ENCODE measurements at regions not wholly inside any gene's neighbourhood (a gene's known extent, or its start where the extent isn't known, plus 50 kb on each side); places are given as distances from the start of the nearest gene placed in this dataset.
"Not testable (repeated sequence)": the region's sequence is repeated elsewhere in the genome, so short reads cannot be mapped to it uniquely, and the experiment has no call there.

GRCh38 chr3:187536185-187536584, 134.0 kb downstream of the SST start:
- DNase-seq = no peak

DNA sequence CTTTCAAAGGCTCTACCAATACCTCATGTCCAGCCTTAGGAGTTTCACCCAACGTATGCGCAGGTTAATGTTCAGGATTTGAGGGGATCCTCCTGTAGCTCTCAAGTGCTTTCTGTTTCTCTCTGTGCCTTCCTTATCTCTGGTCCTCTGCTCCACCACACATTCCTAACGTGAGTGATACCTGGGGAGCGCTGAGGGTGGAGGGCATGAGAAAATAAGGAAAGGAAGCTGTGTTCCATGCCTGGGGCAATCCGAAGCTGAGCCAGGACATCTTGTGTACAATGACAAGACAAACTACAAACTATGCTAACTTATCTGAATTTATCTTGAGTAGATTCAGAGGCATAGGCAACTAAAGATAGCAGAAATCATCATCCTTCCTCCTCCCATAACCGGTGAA, 136.4 kb downstream of the SST start:
- no peak for DNase-seq

DNA sequence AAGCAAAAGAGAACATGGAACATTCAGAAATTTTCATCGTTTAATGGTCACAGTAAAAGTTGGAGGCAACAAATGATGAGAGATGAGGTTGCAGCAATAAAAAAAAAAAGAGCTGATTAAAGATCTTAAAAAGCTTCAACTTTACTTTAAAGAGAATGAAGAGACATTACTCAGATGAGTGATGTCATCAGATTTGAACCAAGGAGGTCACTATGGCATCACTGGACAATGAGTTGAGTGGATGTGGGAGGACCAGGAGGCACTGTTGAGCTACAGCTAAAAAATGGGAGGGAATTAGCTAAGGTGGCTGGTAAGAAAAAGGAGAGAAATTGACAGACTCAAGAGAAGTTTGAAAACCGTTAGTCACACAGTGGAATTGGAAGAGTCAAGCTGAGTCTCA, 138.4 kb downstream of the SST start:
- DNase-seq = no peak

GRCh38 chr3:187522890-187523289, 147.3 kb downstream of the SST start:
- no peak for DNase-seq

- DNase-seq = no peak
Measured at GRCh38 chr3:187522293-187522692, 147.9 kb downstream of the SST start.

- DNase-seq = no peak
Measured at GRCh38 chr3:187521546-187521945, 148.6 kb downstream of the SST start.

DNA sequence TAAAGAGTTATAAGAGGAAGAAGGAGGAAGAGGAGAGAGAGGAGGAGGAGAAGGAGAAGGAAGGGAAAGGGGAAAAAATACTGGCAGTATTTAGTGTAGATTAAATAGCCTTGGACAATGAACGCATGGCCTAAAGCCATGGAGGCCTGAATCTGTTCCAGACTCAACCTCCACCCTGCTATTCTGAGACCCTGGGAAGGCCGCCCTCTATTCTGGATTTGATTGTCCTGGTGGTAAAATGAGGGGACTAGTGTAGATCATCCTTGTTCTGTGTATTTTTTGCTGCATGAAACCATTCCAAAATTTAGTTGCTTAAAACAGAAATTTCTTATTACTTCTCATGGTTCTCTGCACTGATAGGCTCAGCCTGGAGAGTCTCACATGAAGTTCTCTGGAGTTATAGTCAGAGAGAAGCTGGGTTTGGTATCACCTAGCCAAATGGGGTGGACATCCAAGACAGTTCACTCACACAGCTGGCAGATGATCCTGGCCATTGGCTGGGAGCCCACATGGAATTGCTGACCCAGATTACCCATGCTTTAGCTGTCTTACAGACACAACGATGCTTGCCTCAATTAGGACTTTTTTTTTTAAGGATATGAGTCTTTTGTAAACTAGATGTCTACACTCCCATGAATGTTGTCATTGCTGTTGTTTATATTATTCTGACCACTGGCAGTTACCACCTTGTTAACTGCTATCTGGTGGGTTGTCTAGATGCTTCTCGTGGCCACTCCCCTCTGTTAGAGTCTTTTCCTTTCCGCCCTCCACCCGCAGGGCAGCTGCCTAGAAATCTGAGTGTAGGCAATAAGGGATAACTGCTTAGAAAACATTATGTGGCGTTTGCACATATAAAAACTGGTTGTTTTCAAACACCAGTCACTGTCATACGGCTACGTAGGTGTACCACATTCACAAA, 149.9 kb downstream of the SST start:
- DNase-seq = no peak

- DNase-seq = no peak
Measured at GRCh38 chr3:187519428-187519890, 150.7 kb downstream of the SST start.

DNA sequence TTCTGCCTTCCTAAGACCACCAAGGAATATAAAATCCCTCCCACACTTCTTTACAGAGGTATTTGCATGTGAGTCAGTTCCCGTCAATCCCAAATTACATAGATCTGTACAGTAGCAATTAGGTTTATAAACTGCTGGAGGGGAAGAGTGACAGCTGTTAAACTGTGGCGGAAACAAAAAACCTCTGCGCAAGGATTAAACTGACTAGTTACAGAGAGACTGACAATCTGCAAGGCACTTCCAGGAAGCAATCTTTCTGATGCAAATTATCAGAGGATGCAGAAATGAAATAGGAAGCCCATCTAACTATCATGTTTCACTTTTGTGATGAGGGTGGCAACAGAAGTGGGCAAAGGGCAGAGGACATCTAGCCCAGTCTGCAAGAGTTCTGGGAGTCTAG, 150.4 kb downstream of the RTP4 start:
- no peak for DNase-seq

DNA sequence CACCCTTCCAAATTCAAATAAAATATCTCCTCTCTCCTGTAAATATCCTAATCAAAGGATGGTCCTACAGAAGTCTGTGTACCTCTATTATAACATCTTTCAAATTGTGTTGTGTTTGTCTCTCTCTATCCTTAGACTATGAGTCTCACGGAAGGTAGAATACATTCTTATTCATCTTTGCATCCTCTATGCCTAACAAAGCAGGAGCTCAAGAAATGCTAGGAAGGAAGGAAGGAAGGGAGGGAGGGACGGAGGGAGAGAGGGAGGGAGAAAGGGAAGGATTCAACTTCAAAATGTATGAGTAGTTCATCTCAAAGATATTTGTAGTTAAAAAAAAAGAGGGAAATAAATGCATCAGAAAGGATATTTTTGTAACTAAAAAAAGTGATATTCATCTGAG, 150.0 kb downstream of the RTP4 start:
- DNase-seq = no peak

- no peak for DNase-seq
Measured at GRCh38 chr3:187516446-187517185, 148.4 kb downstream of the RTP4 start.

- DNase-seq = no peak
Measured at GRCh38 chr3:187507905-187508304, 139.7 kb downstream of the RTP4 start.

DNA sequence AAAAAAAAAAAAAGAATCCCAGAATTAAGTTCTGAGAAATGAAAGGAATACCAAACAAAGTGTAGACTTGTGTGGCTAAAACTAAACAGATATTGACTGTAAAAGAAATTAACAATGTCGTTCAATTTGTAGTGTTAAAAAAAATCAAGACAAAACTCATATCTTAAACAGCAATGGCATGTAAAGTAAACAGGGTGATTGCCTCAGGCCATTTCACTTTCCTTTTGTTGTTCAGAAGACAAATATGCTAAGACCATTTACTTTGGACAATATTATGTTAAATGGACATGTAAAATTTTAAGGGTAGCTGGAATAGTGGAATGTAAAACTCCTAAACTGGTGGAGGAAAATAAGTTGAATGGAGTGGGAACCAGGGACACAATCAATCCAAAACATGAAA, 139.1 kb downstream of the RTP4 start:
- no peak for DNase-seq

DNA sequence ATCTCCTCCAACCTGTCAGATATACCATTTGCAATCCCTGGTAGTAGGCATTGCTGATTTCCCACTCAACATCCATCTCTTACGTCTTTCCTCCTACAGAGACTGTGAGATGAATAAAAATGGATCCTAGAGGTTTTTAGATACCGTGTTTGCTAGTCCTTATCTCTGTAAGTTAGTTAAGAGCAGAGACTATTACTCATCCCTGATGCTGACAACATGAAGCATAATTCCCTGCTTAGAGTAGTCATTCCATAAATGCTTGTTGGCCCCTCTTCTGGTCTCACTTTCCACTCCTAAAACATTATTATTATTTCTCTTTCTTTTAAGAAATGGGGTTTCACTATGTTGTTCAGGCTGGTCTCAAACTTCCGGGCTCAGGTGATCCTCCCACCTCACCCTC, 136.2 kb downstream of the RTP4 start:
- DNase-seq = no peak

DNA sequence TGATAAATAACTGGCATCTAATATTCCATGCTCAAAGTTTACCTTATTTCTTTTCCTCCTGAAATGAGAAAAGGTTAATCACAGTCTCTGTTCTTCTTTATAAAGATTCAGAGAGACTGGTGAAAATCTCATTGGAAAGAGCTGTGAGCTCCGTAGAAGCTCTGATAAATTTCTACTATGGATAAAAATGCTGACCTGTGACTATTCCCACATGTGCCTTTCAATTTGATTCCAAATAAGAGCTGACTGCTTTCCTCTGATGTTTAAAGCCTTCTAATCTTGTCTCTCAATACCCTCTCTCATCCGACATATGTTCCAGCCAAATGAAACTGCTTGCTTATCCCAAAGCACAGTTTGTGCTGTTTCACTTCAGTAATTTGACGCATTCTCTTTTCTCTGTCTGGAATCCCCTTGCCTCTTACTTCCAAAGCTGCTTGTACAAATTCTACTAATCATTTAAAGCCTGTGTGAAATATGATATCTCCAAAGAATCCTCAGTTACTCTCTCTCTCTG, 130.1 kb downstream of the RTP4 start:
- no peak for DNase-seq

DNA sequence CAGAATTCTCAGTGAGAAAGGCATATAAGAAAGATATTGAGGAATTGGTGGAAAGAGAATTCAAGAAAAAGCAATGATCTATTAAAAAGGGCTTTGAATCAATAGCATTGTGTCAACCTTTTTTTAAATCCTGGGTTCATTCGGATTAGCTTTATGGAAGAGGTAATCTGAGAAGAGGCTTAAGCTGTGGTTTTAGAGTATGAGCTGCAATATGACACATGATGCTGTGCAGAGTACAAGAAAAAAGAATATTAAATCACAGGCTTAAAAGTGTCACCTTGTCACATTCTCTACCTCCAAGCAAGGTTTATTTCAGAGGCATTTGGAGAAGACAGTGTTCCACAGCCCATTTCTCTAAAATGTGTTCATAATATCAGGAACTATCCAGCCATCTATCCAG, 128.9 kb downstream of the RTP4 start:
- no peak for DNase-seq

GRCh38 chr3:187494056-187494455, 125.9 kb downstream of the RTP4 start:
- not testable (repeated sequence) for DNase-seq

- no peak for DNase-seq
Measured at GRCh38 chr3:187491371-187491770, 123.2 kb downstream of the RTP4 start.

GRCh38 chr3:187490366-187490765, 122.2 kb downstream of the RTP4 start:
- no peak for DNase-seq

DNA sequence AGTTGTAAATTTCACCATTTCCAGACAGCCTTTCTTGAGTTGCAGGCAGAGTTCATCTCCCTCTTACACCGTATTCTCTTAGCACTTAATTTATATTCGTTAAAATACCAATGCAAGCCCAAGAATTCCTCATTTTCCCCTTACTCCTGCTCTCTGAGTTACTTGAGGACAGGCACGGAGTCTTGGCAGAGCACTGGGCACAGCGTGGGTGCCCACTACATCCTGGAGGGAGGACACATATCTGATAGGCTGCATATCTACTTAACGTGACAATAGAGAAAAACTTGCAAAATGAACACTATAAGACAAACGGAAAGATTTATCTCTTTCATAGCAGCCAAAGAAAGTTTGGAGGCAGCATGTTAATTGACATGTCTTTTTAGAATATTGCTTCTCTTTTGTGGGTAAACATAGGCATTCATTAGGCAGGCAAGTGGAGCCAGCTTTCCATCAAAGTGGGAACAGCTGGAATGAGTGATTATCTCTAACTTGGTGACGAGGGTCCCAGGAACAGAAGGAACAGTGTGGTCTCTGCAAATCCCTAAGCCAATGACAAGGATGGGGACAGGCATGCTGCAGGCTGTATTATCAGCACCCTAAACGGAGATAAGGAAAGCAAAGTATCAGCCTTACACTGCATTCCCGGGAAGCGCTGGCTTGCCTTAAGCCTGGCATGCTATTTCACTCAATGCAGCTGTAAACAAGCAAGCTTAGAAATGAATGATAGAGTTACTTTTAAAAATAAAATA, 116.5 kb downstream of the RTP4 start:
- no peak for DNase-seq

DNA sequence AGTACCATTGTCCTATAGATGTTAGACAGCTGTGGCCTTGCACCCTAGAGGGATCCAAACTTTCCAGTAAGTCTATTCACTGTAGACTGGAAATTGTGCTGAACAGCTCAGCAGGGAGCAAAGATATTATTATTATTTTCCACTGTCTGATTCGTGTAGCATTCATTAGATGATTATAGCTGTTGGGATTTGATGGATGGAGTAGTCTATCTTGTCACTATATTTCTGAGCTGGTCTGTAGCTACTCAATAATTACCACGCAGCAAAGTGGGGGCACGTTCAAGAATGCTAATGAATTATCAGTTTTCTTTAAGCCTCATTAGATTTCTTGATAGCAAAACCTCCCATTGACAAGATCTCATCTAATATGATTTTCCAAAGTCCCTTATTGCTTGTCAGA, 113.2 kb downstream of the RTP4 start:
- DNase-seq = no peak

DNA sequence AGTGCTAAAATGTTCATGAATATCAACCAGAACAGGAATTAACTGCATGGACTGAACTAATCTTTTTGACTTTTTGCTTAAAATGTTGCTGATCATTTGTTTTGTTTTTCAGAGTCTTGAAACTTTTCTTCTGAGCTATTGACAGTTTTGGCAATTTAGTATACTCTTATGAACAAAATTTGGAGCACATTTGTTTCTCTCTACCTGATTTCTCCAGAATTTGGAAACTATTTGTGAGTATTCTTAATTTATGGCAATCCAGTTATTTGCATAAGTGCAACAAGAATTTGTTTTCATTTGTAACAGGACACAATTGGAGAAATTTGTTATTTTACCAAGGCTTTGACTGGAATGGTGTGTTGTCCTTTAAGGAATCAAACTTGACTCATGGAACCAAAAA, 107.4 kb downstream of the RTP4 start:
- not testable (repeated sequence) for DNase-seq

GRCh38 chr3:187473778-187474406, 105.7 kb downstream of the RTP4 start:
- DNase-seq = no peak
